GM12878 (cell line): ENCODE measurements at regions not wholly inside any gene's neighbourhood (a gene's known extent, or its start where the extent isn't known, plus 50 kb on each side); places are given as distances from the start of the nearest gene placed in this dataset.

Experiments used
- CTCF ChIP-seq, 3 experiments: IDR thresholded peaks in 2 of 3; conservative IDR thresholded peaks in 1 of 3; 2 replicates each; pipeline ENCODE4 v1.5.1; 2011; ENCODE audit warnings: low read depth in 3 of 3, low read length in 3 of 3, mild to moderate bottlenecking in 3 of 3, control low read depth in 2 of 3, moderate library complexity in 2 of 3, inconsistent platforms in 1 of 3, mixed read lengths in 1 of 3; ENCODE audit not compliant: control insufficient read depth in 2 of 3, insufficient read depth in 1 of 3; ENCODE audit errors: extremely low read depth in 1 of 3
- HDAC2 ChIP-seq: fragments of 200-600 bp; sonication (generic); IDR thresholded peaks from 2 replicates; pipeline ENCODE4 v1.6.1; 2017
- HDAC6 ChIP-seq: fragments of 200-600 bp; sonication (generic); IDR thresholded peaks from one replicate; pipeline ENCODE4 v1.8.0; 2017; ENCODE audit warnings: antibody characterized with exemption; ENCODE audit not compliant: unreplicated experiment
- REST ChIP-seq: IDR thresholded peaks from 2 replicates; pipeline ENCODE4 v1.6.1; 2012; ENCODE audit warnings: mild to moderate bottlenecking, low read depth, low read length
- TCF12 ChIP-seq: IDR thresholded peaks from 2 replicates; pipeline ENCODE4 v1.6.1; 2011; ENCODE audit warnings: low read depth, mild to moderate bottlenecking, low read length

GRCh38 chr5:32507738-32508434, 63.3 kb upstream of the ZFR start:
- TF ChIP-seq HDAC2 (no peak), HDAC6 (no peak), CTCF (IDR thresholded peaks at IDR 0.05 in 2 of 3, conservative IDR thresholded peaks at IDR 0.05 in 1 of 3; ENCODE audit: control insufficient read depth in 2 of 3, extremely low read depth in 1 of 3, insufficient read depth in 1 of 3, low read depth in 3 of 3, low read length in 3 of 3) (no peak), REST (no peak), TCF12 (no peak)
